Frontal cortex (tissue), 3 donors: ENCODE measurements at regions not wholly inside any gene's neighbourhood (a gene's known extent, or its start where the extent isn't known, plus 50 kb on each side); places are given as distances from the start of the nearest gene placed in this dataset.

Experiments used
- DNase-seq, 2 donors: peaks; one replicate each; pipeline ENCODE4 v3.0.0; 2012; ENCODE audit warnings: low spot score in 2 of 2
- FAIRE-seq: peaks from 2 replicates; lab custom pipeline; 2012; peaks lifted over from hg19 to GRCh38; lab: Jason Lieb, UNC
- donor health status: control.
- donor health status: control.
- donor health status: control.

DNA sequence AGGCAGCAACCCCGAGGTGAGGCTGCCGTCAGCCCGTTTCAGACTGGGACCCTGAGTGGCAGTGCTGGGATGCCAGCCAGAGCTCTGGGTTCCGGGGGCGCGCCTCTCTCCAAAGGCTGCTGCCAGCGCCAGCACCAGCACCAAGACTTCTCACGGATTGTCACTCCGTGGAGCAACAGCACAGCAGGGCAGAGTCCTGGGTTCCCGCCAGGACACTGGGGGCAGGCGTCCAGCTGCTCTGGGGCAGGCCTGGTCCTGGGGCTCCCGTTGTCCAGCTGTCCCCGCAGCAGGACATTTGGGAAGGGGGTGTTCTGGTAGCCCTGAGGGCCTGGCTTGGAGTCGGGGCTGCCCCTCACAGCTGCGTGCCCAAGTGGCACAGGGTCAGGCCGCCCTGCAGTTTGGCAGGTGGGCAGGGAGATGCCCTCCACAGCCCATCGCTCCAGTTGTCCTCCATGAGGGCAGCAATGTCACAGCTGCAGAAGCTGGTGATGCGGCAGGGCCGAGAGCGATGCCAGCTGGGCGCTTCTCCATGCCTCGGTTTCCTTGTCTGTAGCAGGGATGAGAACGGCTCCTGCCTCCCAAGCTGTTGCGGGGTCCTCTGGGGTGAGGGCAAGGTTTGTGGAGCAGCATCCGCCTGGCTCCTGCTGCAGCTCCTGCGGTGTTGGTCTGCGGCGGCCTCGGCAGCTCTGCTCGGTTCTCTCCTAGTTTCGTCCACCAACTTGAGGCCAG lies 137.3 kb upstream of the CIBAR2 start:
- no peak for DNase-seq
- no peak for FAIRE-seq

DNA sequence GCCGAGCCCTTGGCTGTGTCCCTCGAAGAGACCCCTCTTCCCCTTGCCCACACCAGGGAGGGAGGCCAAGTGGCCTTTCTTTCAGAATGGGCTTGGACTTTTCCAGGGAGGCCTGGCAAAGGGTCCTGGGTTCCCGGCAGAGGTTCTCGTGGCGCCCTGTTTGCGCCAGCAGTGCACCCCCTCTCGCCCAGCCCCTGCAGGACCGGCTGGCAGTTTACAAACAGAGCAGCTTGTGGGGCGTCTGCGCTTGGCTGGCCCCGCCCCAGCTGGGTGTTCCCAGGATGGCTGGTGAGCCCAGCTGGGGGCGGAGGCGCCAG lies 137.8 kb upstream of the CIBAR2 start:
- DNase-seq (no peak), FAIRE-seq (no peak)

- DNase-seq (no peak), FAIRE-seq (no peak)
Measured at GRCh38 chr16:85250609-85251223, 138.4 kb upstream of the CIBAR2 start.

DNA sequence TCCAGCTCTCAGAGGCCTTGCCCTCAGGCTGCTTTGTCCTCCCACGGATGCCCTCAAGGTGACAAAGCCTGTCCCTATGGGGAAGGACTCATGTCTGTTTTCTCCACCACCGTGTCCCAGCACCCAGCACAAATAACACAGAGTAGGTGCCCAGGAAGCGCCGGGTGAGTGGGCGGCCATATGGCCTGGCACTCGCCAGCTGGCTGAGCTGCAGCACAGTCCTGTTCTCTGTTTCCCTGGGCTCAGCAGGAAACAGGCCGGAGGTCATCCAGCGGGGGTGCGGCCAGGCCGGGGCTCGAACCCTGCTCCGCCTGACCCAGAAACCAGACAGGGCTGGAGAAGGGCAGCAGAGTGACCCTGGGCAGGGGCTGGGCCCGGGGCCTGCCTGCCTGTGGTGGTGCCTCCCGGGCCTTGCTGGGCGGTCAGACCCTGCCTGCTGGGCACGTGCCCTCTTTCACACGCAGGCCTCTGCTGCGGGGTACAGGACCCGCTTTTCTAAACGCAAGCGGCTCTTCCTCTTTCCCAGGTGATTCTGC lies 139.0 kb upstream of the CIBAR2 start:
- DNase-seq (no peak), FAIRE-seq (no peak)

DNA sequence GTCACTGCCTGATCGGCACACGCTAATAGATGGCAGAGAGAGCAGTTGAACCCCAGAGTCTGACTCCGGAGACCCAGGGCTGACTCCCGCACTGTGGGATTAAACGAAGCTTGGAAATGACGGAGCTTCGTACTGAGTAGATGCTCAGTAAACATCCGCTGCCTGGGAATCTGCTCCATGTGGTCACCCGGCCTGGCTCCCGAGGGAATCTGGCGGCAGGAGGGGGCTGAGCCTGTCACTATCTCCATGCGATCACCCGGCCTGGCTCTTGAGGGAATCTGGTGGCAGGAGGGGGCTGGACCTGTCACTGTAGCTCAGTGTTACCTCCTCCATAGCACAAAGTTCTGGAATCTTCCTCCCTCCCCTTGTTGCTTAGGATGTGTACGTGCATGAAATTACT lies 139.7 kb upstream of the CIBAR2 start:
- no peak for FAIRE-seq
- no peak for DNase-seq

- FAIRE-seq (no peak), DNase-seq (no peak)
Measured at GRCh38 chr16:85252461-85252860, 140.2 kb upstream of the CIBAR2 start.

DNA sequence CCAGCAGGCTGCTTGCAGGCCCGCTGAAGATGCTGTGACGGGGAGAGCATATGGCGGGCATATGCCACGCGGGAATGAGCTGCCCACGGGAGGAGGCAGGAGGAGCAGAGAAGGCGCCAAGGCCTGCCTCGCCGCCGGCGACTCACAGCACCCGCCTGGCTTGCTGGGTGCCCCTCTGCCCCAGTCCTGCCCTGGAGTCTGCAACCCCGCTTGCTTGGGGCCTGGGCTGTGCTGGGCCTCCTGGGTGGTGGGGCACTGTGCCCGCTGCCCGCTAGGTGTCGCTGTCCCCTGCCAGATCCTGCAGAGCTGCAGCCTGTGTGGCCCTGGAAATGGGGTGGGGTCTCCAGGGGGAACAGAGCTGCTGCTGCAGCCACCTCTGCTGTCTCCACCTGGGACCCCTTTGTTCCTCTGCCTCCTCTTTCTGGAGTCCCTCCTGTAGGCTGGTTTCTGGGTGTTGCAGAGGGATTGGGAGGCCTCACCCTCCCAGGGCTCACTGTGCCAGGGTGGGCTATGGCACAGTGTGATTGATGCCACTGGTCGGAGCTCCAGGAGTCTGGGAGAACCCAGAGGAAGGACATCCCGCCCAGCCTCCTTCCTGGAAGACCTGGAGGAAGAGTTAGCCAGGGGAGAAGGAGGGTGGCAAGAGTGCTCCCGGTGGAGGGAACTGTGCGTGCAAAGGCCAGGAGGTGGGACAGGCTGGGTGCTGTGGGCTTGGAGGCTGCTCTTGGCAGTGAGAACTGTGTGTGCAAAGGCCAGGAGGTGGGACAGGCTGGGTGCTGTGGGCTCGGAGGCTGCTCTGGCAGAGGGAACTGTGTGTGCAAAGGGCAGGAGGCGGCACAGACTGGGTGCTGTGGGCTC lies 141.0 kb upstream of the CIBAR2 start:
- DNase-seq (peak; percentile 84 to 86), FAIRE-seq (no peak)

DNA sequence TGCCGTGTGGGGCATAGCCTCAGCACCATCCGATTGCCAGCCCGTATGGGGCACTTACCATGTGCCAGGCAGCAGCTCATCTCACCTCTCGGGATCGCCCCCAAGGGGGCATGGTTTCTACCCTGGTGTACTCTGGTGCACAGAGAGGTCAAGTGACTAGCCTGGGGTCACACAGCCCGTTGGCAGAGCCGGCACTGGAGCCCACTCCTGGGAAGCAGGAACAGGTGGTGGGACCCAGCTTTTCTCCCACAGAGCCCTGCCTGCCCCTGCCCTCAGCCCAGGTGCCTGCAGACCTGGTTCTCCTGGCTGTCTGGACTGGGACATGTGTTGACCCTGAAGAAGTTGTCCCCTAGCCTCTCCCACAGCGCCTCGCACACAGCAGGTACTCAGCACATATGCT lies 141.8 kb upstream of the CIBAR2 start:
- no peak for FAIRE-seq
- no peak for DNase-seq

DNA sequence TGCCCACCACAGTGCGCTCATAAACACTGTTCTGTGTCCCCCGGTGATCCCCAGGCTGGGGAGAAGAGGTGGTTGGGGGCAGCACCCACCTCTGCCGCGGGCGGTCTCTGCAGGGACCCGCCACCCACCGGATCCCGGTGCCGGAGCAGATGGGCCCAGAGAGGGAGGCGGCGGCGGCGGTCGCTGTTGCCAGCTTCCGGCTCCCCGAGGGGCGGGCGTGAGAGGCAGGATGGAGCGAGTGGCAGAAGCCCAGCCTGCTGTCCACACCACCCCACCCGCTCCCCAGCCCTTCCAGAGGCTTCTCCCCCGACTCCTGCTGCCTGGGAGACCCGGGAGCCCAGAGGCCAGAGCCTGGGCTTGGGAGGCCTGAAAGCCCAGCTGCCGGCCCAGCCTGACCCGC lies 142.6 kb upstream of the CIBAR2 start:
- no peak for DNase-seq
- FAIRE-seq: no peak

- DNase-seq: no peak
- FAIRE-seq: no peak
Measured at GRCh38 chr16:85255777-85256176, 143.5 kb upstream of the CIBAR2 start.

- DNase-seq (no peak), FAIRE-seq (no peak)
Measured at GRCh38 chr16:85256190-85256739, 144.0 kb upstream of the CIBAR2 start.

GRCh38 chr16:85257483-85257882 lies 145.2 kb upstream of the CIBAR2 start:
- no peak for FAIRE-seq
- no peak for DNase-seq

DNA sequence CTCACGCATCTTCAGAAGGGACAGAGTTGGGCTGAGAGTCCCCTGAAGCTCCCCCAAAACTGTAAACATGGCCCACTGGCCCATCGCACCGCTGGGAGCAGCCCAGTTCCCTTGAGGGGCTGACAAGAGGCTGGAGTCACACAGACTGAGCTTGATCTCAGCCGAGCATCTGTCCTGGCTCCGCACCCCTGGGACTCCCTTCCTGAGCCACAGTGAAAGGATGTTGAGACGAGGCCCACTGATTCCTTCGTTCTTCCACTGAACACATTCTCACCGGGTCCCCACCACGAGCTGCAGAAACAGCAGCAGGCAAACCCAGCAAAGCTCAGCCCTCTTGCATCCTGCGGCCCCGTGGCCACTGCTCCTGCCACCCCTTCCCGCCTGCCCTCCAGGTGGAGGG lies 145.9 kb upstream of the CIBAR2 start:
- FAIRE-seq (no peak), DNase-seq (no peak)

GRCh38 chr16:85258629-85259028 lies 146.4 kb upstream of the CIBAR2 start:
- FAIRE-seq (no peak), DNase-seq (no peak)

DNA sequence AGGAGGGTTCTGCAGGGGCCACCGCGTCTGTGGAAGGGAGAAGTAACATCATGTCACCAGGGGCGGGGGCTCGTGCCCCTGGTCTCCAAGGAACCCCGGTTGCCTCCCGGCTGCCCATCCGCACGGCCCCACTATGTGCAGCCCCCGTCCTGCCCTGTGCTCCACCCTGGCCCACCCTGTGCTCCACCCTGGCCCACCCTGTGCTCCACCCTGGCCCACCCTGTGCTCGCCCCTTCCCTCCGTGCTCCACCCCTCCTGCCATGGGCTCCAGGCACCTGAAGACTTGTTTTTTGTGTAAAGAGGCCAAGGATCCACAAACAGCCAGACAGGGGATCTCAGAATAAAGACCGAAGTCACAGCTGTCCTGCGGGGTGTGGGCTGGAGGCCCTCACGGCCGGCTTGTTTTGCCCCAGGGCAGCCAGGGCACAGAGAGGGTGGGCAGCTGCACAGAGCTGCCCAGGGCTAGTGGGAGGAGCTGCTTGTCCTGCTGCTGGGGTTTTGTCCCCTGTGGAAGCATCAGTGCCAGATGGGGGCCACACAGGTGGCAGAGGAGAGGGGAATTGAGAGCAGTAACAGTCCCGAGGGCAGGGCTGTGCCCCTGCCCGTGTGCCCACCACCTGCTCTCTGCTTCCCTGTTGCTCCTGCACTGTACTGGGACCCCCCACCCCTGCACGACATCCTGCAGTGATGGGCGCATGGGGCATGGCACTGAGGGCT lies 147.0 kb upstream of the CIBAR2 start:
- DNase-seq (no peak), FAIRE-seq (no peak)

GRCh38 chr16:85259832-85260167 lies 147.5 kb upstream of the CIBAR2 start:
- no peak for DNase-seq
- FAIRE-seq: no peak

GRCh38 chr16:85261204-85261603 lies 148.9 kb upstream of the CIBAR2 start:
- DNase-seq: no peak
- no peak for FAIRE-seq

- FAIRE-seq (no peak), DNase-seq (no peak)
Measured at GRCh38 chr16:85261657-85262557, 149.6 kb upstream of the CIBAR2 start.

DNA sequence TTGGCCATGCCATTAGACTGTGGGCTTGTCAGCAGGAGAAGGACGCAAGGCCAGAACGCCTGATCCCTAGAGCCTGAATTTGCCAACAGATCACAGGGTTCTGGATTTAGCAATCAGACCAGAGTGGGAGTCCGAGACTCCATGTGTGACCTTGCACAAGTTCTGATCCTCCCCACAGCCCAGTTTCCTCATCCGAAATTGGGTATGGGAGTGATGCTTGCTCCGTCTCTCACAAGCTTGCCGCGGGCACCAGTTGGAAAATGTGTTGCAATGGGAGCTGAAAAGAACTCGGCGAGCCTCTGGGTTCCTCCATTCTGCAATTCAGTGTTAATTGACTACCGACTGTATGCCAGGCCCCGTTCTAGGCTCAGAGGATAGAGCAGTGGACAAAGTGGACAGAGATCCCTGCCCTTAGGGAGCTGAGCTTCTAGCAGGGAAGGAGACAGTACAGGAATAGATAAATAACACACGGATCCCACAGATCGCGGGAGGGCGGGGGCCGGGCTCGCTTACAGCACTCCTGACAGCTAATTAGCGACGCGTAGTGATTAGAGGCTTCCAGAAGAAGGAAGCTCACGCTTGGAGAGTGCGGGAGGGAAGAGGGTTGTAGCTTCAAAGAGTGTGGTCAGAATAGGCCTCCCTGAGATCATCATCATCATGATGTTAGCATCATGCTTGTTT lies 150.4 kb upstream of the CIBAR2 start:
- DNase-seq (no peak), FAIRE-seq (no peak)
